H1 (cell line): ENCODE measurements at regions not wholly inside any gene's neighbourhood (a gene's known extent, or its start where the extent isn't known, plus 50 kb on each side); places are given as distances from the start of the nearest gene placed in this dataset.

Experiments used
- CTCF ChIA-PET: fragments of 300-600 bp; sonication (Branson Sonifier 250); formaldehyde crosslinking; loops from one replicate; lab custom pipeline; 2021; ENCODE audit not compliant: partially characterized antibody; lab: Charles Lee
- POLR2A ChIA-PET: fragments of 300-600 bp; sonication (Branson Sonifier 250); formaldehyde crosslinking; loops from one replicate; lab custom pipeline; 2021; ENCODE audit warnings: inconsistent platforms; ENCODE audit not compliant: partially characterized antibody; lab: Charles Lee
- DNase-seq, 2 experiments: peaks; one replicate each; pipeline versions ENCODE4 v3.0.0 to v3.0.0-alpha.2; 2010 to 2022; ENCODE audit warnings: low spot score in 2 of 2, low read depth in 1 of 2, mixed read lengths in 1 of 2
- FAIRE-seq: peaks from 2 replicates; lab custom pipeline; 2011; peaks lifted over from hg19 to GRCh38; lab: Jason Lieb, UNC
- H2AFZ ChIP-seq: 2 replicates; pipeline ENCODE4 v1.8.1; 2012; ENCODE audit warnings: low read length, inconsistent platforms
- H2AK5ac ChIP-seq: 2 replicates; pipeline ENCODE4 v1.6.1; 2013; ENCODE audit warnings: low read depth, low read length
- H2BK120ac ChIP-seq: replicated peaks from 2 replicates; pipeline ENCODE3; 2013; ENCODE audit warnings: low read depth, low read length, inconsistent platforms
- H2BK12ac ChIP-seq: 2 replicates; pipeline ENCODE4 v1.6.1; 2013; ENCODE audit warnings: low read depth, low read length
- H2BK15ac ChIP-seq: 2 replicates; pipeline ENCODE4 v1.6.1; 2013; ENCODE audit warnings: low read length
- H2BK20ac ChIP-seq: 2 replicates; pipeline ENCODE4 v1.6.1; 2013; ENCODE audit warnings: low read length
- H2BK5ac ChIP-seq: 2 replicates; pipeline ENCODE4 v1.6.1; 2013; ENCODE audit warnings: low read depth, low read length
- H3K14ac ChIP-seq: 2 replicates; pipeline ENCODE4 v1.6.1; 2013; ENCODE audit warnings: inconsistent platforms; ENCODE audit not compliant: insufficient read length
- H3K18ac ChIP-seq: 2 replicates; pipeline ENCODE4 v1.6.1; 2013; ENCODE audit warnings: low read length; ENCODE audit errors: extremely low read depth
- H3K23ac ChIP-seq: 2 replicates; pipeline ENCODE4 v1.6.1; 2013; ENCODE audit warnings: inconsistent platforms; ENCODE audit not compliant: insufficient read length
- H3K23me2 ChIP-seq: 2 replicates; pipeline ENCODE4 v1.6.1; 2013; ENCODE audit warnings: low read depth, low read length
- H3K27ac ChIP-seq: 2 replicates; pipeline ENCODE4 v1.6.1; 2011; ENCODE audit warnings: low read depth, low read length, inconsistent platforms
- H3K27me3 ChIP-seq, 4 experiments: replicated peaks in 1 of 4; 1 replicate in 1 of 4; 2 replicates in 3 of 4; pipeline versions ENCODE4 v1.6.1 to v1.8.1; 2011 to 2013; ENCODE audit warnings: low read length in 3 of 4, mild to moderate bottlenecking in 3 of 4, inconsistent platforms in 2 of 4, mixed read lengths in 2 of 4, moderate library complexity in 1 of 4; ENCODE audit not compliant: control insufficient read depth in 3 of 4, insufficient read depth in 3 of 4; ENCODE audit errors: extremely low read depth in 1 of 4
- H3K36me3 ChIP-seq, 4 experiments: 2 replicates each; pipeline versions ENCODE4 v1.6.1 to v1.8.1; 2011 to 2013; ENCODE audit warnings: mild to moderate bottlenecking in 4 of 4, low read length in 3 of 4, moderate library complexity in 2 of 4, control low read depth in 1 of 4, inconsistent platforms in 1 of 4; ENCODE audit not compliant: insufficient read depth in 4 of 4, control insufficient read depth in 2 of 4
- H3K4ac ChIP-seq: replicated peaks from 2 replicates; pipeline ENCODE3; 2013; ENCODE audit warnings: low read length, low read depth, mixed read lengths, inconsistent platforms; ENCODE audit not compliant: insufficient read length
- H3K4me1 ChIP-seq, 4 experiments: replicated peaks in 1 of 4; 1 replicate in 1 of 4; 2 replicates in 3 of 4; pipeline versions ENCODE4 v1.6.1 to v1.8.1; 2011 to 2013; ENCODE audit warnings: low read length in 3 of 4, inconsistent platforms in 2 of 4, mixed read lengths in 1 of 4; ENCODE audit not compliant: insufficient read depth in 4 of 4, control insufficient read depth in 3 of 4
- H3K4me2 ChIP-seq, 2 experiments: 2 replicates each; pipeline versions ENCODE4 v1.6.1 to v1.8.1; 2011 to 2013; ENCODE audit warnings: low read depth in 2 of 2, low read length in 2 of 2, control low read depth in 1 of 2, inconsistent platforms in 1 of 2, mild to moderate bottlenecking in 1 of 2; ENCODE audit not compliant: insufficient read depth in 1 of 2
- H3K4me3 ChIP-seq, 4 experiments: fragments of 200-600, 300-600 bp in 1 of 4; sonication (generic), shearing (Covaris generic), sonication (Bioruptor Twin) in 1 of 4; 2 replicates each; pipeline versions ENCODE4 v1.5.1 to v1.8.1; 2011 to 2016; ENCODE audit warnings: low read length in 4 of 4, low read depth in 3 of 4, control low read depth in 2 of 4, inconsistent platforms in 2 of 4, mild to moderate bottlenecking in 2 of 4, mixed read lengths in 1 of 4, moderate library complexity in 1 of 4; ENCODE audit not compliant: insufficient read depth in 2 of 4; ENCODE audit errors: extremely low read depth in 1 of 4
- H3K56ac ChIP-seq: replicated peaks from 2 replicates; pipeline ENCODE3; 2013; ENCODE audit warnings: low read depth, mild to moderate bottlenecking, mixed read lengths, low read length, inconsistent platforms; ENCODE audit not compliant: insufficient read length
- H3K79me1 ChIP-seq: 2 replicates; pipeline ENCODE4 v1.6.1; 2013; ENCODE audit warnings: low read depth, low read length, control low read depth
- H3K79me2 ChIP-seq, 2 experiments: 2 replicates each; pipeline versions ENCODE4 v1.6.1 to v1.8.1; 2012 to 2013; ENCODE audit warnings: low read length in 2 of 2, mild to moderate bottlenecking in 2 of 2, inconsistent platforms in 1 of 2; ENCODE audit not compliant: insufficient read depth in 2 of 2, control insufficient read depth in 1 of 2
- H3K9ac ChIP-seq, 4 experiments: replicated peaks in 1 of 4; 1 replicate in 1 of 4; 2 replicates in 3 of 4; pipeline versions ENCODE4 v1.6.1 to v1.8.1; 2011 to 2013; ENCODE audit warnings: low read depth in 3 of 4, low read length in 3 of 4, control low read depth in 2 of 4, mild to moderate bottlenecking in 2 of 4, moderate library complexity in 2 of 4, inconsistent platforms in 1 of 4; ENCODE audit errors: extremely low read depth in 1 of 4
- H3K9me3 ChIP-seq, 2 experiments: 2 replicates each; pipeline versions ENCODE4 v1.6.1 to v1.8.1; 2012 to 2013; ENCODE audit warnings: mild to moderate bottlenecking in 2 of 2, moderate library complexity in 2 of 2, control low read depth in 1 of 2, inconsistent platforms in 1 of 2, low read depth in 1 of 2, low read length in 1 of 2, mixed read lengths in 1 of 2; ENCODE audit not compliant: insufficient read depth in 2 of 2
- H4K20me1 ChIP-seq, 2 experiments: replicated peaks in 1 of 2; 2 replicates each; pipeline versions ENCODE3 to v1.8.1; 2011 to 2013; ENCODE audit warnings: inconsistent platforms in 2 of 2, low read length in 2 of 2, mild to moderate bottlenecking in 1 of 2; ENCODE audit not compliant: insufficient read depth in 2 of 2, control insufficient read depth in 1 of 2
- H4K5ac ChIP-seq: 2 replicates; pipeline ENCODE4 v1.6.1; 2013; ENCODE audit warnings: low read length, low read depth, mixed read lengths, inconsistent platforms; ENCODE audit not compliant: insufficient read length
- H4K8ac ChIP-seq: 2 replicates; pipeline ENCODE4 v1.8.0; 2013; ENCODE audit warnings: mild to moderate bottlenecking, moderate library complexity, low read length, inconsistent platforms; ENCODE audit not compliant: insufficient read depth; ENCODE audit errors: extremely low read depth
- H4K91ac ChIP-seq: replicated peaks from 2 replicates; pipeline ENCODE3; 2013; ENCODE audit warnings: low read length, mixed read lengths, inconsistent platforms; ENCODE audit not compliant: insufficient read length
- GTF2F1 ChIP-seq: IDR thresholded peaks from 2 replicates; pipeline ENCODE4 v1.6.1; 2012; ENCODE audit warnings: low read depth, low read length, improper control_type of control experiment, borderline replicate concordance
- KDM1A ChIP-seq: fragments of 200-600, 300-600 bp; sonication (generic); IDR thresholded peaks from 2 replicates; pipeline ENCODE4 v1.7.1; 2016; ENCODE audit warnings: mild to moderate bottlenecking, low read length, borderline replicate concordance
- KDM4A ChIP-seq: IDR thresholded peaks from one replicate; pipeline ENCODE4 v1.7.1; 2012; ENCODE audit warnings: low read depth, mild to moderate bottlenecking, moderate library complexity, low read length, inconsistent platforms; ENCODE audit not compliant: severe bottlenecking
- NRF1 ChIP-seq: IDR thresholded peaks from 2 replicates; pipeline ENCODE4 v1.6.1; 2011; ENCODE audit warnings: mild to moderate bottlenecking, low read depth, low read length, improper control_type of control experiment
- RAD21 ChIP-seq, 2 experiments: IDR thresholded peaks in 1 of 2; conservative IDR thresholded peaks in 1 of 2; 2 replicates each; pipeline ENCODE4 v1.6.1; 2011; ENCODE audit warnings: low read depth in 2 of 2, low read length in 2 of 2, improper control_type of control experiment in 1 of 2, inconsistent platforms in 1 of 2, mild to moderate bottlenecking in 1 of 2, moderate library complexity in 1 of 2
- RBBP5 ChIP-seq: IDR thresholded peaks from 2 replicates; pipeline ENCODE4 v1.7.1; 2012; ENCODE audit warnings: low read depth, mild to moderate bottlenecking, inconsistent platforms, low read length, moderate library complexity, borderline replicate concordance
- RFX5 ChIP-seq: IDR thresholded peaks from 2 replicates; pipeline ENCODE4 v1.6.1; 2011; ENCODE audit warnings: low read depth, low read length, improper control_type of control experiment, borderline replicate concordance
- SUZ12 ChIP-seq: fragments of 200-600 bp; sonication (generic); IDR thresholded peaks from 2 replicates; pipeline ENCODE4 v1.6.1; 2012; ENCODE audit warnings: mild to moderate bottlenecking, inconsistent platforms, low read length, moderate library complexity, mixed read lengths
- TBP ChIP-seq: IDR thresholded peaks from 2 replicates; pipeline ENCODE4 v1.6.1; 2011; ENCODE audit warnings: low read depth, low read length, improper control_type of control experiment
- WGBS, 2 experiments: shearing (Covaris generic) in 1 of 2; methylation state at CpG; one replicate each; pipeline versions ENCODE4 v1.1.6 to v1.1.7; 2013 to 2015; ENCODE audit warnings: low lambda C conversion rate in 2 of 2, mixed read lengths in 2 of 2, inconsistent platforms in 1 of 2, low coverage in 1 of 2, missing lambda C conversion rate in 1 of 2; ENCODE audit not compliant: insufficient replicate concordance in 2 of 2, insufficient coverage in 1 of 2, insufficient read length in 1 of 2; ENCODE audit errors: extremely low coverage in 1 of 2, missing lambda C conversion rate in 1 of 2; 5-methylcytosine and 5-hydroxymethylcytosine counted together
- TF ChIP-seq, protein P1 (sequence below): IDR thresholded peaks from 2 replicates; pipeline ENCODE4 v1.6.1; 2011; ENCODE audit warnings: low read depth, mild to moderate bottlenecking, low read length; ENCODE audit not compliant: insufficient read depth
- TF ChIP-seq, protein P2 (sequence below), 3 experiments: IDR thresholded peaks; 1 replicate in 2 of 3; 2 replicates in 1 of 3; pipeline versions ENCODE4 v1.5.1 to v1.6.1; 2011; ENCODE audit warnings: low read length in 3 of 3, mild to moderate bottlenecking in 3 of 3, inconsistent platforms in 2 of 3, low read depth in 1 of 3, moderate library complexity in 1 of 3; ENCODE audit not compliant: insufficient read depth in 1 of 3; ENCODE audit errors: control extremely low read depth in 1 of 3

DNA sequence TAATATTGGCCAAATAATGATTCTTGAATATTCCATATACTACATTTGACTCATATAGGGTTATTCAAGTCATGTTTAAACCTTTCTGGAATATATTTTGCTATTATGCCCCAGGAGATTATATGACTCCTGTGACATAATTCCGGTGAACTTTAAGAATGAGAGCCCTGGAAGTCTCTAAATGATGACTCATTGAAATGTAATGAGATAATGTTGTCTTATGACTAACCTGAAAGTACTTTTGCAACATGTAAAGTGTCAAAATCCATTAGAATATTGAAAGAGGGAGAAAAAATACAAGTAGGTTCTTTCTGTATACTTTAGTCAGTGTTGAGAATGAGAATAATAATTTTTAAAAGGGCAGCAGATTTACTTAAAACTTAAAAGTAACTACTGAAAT is 830.4 kb downstream of the MAT2B start:
- H3K18ac ChIP-seq = no peak overlapping the region
- H2BK20ac ChIP-seq = no peak overlapping the region
- no peak overlapping the region for H3K4ac ChIP-seq
- no peak overlapping the region for H4K91ac ChIP-seq
- no peaks in the 10 kb centered on the region for H3K9me3 ChIP-seq
- H2AK5ac ChIP-seq = no peak overlapping the region
- no peaks in the 10 kb centered on the region for H3K23me2 ChIP-seq
- H3K9ac ChIP-seq = no peak overlapping the region
- H3K23ac ChIP-seq = no peak overlapping the region
- no peaks in the 10 kb centered on the region for H3K36me3 ChIP-seq
- H2AFZ ChIP-seq = no peak overlapping the region
- H3K4me3 ChIP-seq = no peak overlapping the region
- POLR2A ChIA-PET = no interaction called here
- no peak overlapping the region for H2BK5ac ChIP-seq
- no peak for DNase-seq
- H3K4me1 ChIP-seq = no peaks in the 10 kb centered on the region
- no peak for FAIRE-seq
- no peak overlapping the region for H3K56ac ChIP-seq
- H3K79me1 ChIP-seq = no peaks in the 10 kb centered on the region
- H4K20me1 ChIP-seq = no peaks in the 10 kb centered on the region
- no peak overlapping the region for H4K8ac ChIP-seq
- no peaks in the 10 kb centered on the region for H3K79me2 ChIP-seq
- H2BK120ac ChIP-seq = no peak overlapping the region
- no peak overlapping the region for H2BK15ac ChIP-seq
- H2BK12ac ChIP-seq = no peak overlapping the region
- no peak overlapping the region for H3K4me2 ChIP-seq
- no peak overlapping the region for H3K27ac ChIP-seq
- WGBS, 2 experiments = 92% methylated on average over 1 of the region's 1 CpG; no CpG with 5 or more reads in 1 of the 2 experiments
- H4K5ac ChIP-seq = no peak overlapping the region
- no peak overlapping the region for H3K14ac ChIP-seq
- no peaks in the 10 kb centered on the region for H3K27me3 ChIP-seq
- CTCF ChIA-PET = no interaction called here
- TF ChIP-seq RFX5 = no peak
- TF ChIP-seq NRF1 = no peak
- no peak for TF ChIP-seq KDM1A
- TF ChIP-seq, protein P1, sequence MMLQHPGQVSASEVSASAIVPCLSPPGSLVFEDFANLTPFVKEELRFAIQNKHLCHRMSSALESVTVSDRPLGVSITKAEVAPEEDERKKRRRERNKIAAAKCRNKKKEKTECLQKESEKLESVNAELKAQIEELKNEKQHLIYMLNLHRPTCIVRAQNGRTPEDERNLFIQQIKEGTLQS = no peak
- no peak for TF ChIP-seq GTF2F1
- TF ChIP-seq KDM4A = no peak
- TF ChIP-seq SUZ12 = no peak
- TF ChIP-seq RBBP5 = no peak
- TF ChIP-seq RAD21 (IDR thresholded peaks at IDR 0.05 in 1 of 2, conservative IDR thresholded peaks at IDR 0.05 in 1 of 2; ENCODE audit: low read depth in 2 of 2, low read length in 2 of 2) = no peak
- no peak for TF ChIP-seq TBP
- TF ChIP-seq, protein P2, sequence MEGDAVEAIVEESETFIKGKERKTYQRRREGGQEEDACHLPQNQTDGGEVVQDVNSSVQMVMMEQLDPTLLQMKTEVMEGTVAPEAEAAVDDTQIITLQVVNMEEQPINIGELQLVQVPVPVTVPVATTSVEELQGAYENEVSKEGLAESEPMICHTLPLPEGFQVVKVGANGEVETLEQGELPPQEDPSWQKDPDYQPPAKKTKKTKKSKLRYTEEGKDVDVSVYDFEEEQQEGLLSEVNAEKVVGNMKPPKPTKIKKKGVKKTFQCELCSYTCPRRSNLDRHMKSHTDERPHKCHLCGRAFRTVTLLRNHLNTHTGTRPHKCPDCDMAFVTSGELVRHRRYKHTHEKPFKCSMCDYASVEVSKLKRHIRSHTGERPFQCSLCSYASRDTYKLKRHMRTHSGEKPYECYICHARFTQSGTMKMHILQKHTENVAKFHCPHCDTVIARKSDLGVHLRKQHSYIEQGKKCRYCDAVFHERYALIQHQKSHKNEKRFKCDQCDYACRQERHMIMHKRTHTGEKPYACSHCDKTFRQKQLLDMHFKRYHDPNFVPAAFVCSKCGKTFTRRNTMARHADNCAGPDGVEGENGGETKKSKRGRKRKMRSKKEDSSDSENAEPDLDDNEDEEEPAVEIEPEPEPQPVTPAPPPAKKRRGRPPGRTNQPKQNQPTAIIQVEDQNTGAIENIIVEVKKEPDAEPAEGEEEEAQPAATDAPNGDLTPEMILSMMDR (IDR thresholded peaks at IDR 0.05; ENCODE audit: control extremely low read depth in 1 of 3, insufficient read depth in 1 of 3, low read depth in 1 of 3, low read length in 3 of 3) = no peak
